HFF-Myc (cell line): ENCODE measurements at regions not wholly inside any gene's neighbourhood (a gene's known extent, or its start where the extent isn't known, plus 50 kb on each side); places are given as distances from the start of the nearest gene placed in this dataset.
A peak's percentile ranks its signal among the peaks of the same experiment; 100 is the strongest.
"Not testable (repeated sequence)": the region's sequence is repeated elsewhere in the genome, so short reads cannot be mapped to it uniquely, and the experiment has no call there.

Source experiments
- DNase-seq: peaks from one replicate; pipeline ENCODE4 v3.0.0-alpha.2; 2011; ENCODE audit warnings: low read depth; ENCODE audit errors: extremely low read depth
- H3K4me3 ChIP-seq: replicated peaks from 2 replicates; pipeline ENCODE4 v1.5.1; 2011; ENCODE audit warnings: low read depth, mild to moderate bottlenecking, control low read depth, low read length
- TF ChIP-seq, protein P1 (sequence below): IDR thresholded peaks from 2 replicates; pipeline ENCODE4 v1.5.1; 2012; ENCODE audit warnings: mild to moderate bottlenecking, low read depth, low read length, control low read depth; ENCODE audit errors: missing control alignments

DNA sequence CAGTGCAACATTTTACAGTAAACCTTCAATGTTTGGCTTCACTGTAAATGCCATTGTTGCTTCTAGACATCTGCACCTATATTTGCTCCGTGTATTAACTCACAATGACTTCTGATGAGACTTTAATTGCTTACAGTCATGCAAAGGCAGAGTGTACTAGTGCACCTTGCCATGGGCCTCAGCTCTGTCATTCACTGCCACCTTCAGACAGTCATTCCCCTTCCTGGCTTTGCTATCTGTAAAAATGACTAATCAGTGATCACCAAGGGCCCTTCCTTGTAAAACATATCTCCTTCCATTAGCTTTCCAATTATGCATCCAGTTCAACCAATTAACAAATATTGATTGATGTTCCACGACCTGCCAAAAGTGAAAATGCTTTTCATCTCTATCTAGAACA is 120.3 kb downstream of the ARRDC4 start:
- DNase-seq = no peak
- TF ChIP-seq, protein P1, sequence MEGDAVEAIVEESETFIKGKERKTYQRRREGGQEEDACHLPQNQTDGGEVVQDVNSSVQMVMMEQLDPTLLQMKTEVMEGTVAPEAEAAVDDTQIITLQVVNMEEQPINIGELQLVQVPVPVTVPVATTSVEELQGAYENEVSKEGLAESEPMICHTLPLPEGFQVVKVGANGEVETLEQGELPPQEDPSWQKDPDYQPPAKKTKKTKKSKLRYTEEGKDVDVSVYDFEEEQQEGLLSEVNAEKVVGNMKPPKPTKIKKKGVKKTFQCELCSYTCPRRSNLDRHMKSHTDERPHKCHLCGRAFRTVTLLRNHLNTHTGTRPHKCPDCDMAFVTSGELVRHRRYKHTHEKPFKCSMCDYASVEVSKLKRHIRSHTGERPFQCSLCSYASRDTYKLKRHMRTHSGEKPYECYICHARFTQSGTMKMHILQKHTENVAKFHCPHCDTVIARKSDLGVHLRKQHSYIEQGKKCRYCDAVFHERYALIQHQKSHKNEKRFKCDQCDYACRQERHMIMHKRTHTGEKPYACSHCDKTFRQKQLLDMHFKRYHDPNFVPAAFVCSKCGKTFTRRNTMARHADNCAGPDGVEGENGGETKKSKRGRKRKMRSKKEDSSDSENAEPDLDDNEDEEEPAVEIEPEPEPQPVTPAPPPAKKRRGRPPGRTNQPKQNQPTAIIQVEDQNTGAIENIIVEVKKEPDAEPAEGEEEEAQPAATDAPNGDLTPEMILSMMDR = no peak
- no peak overlapping the region for H3K4me3 ChIP-seq

DNA sequence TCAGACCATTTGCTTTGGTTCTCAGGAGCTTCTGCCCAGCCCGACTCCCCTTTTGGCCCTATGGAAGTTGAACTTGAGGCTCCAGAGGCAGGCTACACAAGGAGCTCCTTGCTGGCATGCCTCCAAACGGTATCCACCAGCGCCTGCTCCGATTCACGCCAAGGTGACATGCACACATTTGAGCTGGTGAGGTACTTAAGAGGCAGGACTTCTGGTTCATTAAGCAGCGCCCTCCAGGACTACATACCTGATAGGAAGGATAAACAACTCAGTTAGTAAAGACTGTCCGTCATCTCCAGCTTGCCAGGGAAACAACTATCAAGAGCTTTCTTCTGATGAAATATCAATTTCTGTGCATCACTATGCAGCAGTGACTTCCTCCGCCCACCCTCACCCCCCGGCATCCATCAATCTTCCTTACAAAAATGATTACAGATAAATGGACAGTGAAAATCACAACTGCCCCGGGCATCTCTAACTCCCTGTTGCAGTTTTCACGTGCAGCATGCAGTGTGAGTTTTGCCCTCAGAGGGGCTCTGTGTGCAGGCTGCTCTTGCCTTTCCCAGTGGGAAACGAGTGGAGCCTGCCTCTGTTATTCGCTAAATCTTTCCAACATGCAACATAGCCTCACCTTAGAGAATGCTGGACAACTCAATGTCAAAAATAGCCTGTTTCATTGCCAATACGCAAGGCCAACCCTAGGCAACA is 122.9 kb downstream of the ARRDC4 start:
- no peak for DNase-seq
- no peak overlapping the region for H3K4me3 ChIP-seq
- TF ChIP-seq, protein P1 = peak; percentile 2

DNA sequence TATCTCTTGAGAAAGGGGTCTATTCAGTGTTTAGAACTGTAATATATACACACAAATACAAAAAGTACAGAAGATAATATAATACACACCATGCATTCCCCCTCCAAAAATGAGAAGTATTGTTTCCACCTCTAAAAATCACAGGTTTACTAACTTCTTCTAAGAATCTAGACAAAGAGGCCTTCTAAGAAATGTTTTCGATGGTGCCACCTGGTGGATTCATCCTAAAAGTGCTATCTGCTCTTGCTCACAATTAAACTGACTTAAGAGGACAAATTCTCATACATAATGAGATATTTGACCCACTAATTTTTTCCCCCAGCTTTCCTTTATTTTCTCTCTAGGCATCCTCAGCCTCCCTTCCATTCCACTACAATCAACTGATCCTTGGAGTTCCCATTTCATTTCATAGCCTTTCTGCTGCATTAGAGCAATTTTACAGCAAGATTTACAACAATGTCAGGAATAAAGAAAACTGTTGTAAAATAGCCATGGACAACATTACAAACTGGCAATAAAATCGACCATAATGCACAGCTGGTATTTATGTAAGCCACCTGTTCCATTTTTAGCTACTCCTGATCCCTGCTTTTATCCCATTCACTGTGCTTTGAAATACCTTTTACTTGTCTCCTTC is 124.6 kb downstream of the ARRDC4 start:
- TF ChIP-seq, protein P1 = peak; percentile 54
- no peak overlapping the region for H3K4me3 ChIP-seq
- DNase-seq = peak; percentile 70

DNA sequence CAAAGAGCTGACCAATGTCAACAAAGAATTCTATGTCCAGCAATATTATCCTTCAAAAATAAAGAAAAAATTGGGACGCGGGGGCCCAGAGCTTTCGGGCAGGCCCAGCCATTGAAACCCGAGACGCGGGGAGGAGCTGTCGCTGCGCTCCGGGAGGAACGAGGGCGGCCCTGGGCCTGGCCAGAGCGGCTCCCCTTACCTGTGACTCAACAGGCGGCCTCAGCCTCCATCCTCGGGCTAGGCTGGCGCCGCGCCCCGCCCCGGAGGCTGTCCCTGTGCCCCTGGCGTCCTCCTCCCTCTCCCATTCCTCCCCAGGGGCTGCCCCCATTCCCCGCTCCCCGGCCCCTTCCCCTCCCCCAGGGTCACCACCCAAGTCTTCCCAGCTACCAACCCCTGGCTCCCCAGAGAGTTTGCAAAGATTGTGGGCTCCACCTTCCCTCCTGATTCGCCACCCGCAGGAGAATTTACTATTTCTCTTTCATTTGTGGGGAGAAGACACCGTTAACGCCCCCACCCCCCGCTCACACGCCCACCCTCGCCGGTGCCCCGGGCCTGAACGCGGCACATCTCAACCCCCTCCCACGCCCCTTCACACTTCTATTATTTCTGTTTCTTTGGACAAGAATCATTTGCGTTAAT is 127.9 kb downstream of the ARRDC4 start:
- not testable (repeated sequence) for H3K4me3 ChIP-seq, DNase-seq

DNA sequence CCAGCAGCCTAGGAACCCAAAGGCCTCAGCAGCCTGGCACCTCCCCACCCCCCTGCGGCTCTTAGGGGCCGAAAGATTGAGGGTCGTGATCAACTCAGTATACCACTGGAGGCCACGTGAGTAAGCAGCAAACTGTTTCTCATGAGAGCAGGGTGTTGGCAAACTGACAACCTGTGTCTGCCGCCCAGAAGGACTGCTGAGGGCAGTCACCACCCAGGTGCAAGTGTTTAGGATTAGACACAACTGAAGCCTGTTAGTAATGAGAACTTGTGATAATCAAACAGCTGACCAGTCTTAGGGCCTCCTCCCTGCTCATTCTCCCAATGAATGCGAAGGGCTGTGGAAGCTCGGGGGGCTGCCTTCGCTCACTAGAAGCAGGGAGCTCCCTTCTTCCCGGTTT is 128.8 kb downstream of the ARRDC4 start:
- not testable (repeated sequence) for H3K4me3 ChIP-seq, DNase-seq

DNA sequence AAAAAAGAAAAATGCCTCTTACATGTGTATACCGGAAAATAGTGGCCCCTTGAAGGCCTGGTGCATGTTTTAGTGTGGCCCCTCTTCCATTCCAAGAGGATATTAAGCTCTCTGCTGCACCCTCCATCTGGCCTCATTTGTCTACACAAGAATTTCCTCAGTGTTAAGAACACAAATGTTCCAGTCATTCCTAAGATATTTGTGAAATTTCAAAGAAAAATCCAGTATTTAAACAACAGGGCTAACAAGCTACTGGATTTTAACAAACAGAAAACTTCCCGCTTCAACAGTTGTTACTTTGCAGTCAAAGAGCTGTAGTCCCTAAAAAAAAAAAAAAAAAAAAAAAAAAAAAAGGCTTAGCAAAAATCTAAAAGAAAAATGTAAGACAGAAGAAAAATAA is 137.5 kb downstream of the ARRDC4 start:
- not testable (repeated sequence) for H3K4me3 ChIP-seq, DNase-seq

DNA sequence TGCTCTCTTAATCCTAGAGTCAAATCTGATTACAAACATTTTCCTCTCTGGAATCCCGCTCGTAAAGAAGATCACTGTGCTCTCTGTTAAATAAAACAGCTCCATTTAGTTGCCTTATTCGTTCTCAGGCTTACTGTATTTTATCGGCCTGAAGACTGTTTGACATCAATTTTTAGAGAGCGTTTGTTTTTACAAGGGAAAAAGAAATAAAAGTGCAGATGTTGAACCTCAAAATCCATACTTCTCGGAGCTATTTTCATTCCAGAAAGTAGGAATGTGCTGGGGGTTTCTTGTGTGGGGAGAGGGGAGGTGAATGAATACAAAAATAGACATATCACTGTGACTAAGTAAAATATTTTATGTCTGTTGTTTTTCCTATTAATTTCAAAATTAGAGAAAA is 140.1 kb downstream of the ARRDC4 start:
- not testable (repeated sequence) for DNase-seq

DNA sequence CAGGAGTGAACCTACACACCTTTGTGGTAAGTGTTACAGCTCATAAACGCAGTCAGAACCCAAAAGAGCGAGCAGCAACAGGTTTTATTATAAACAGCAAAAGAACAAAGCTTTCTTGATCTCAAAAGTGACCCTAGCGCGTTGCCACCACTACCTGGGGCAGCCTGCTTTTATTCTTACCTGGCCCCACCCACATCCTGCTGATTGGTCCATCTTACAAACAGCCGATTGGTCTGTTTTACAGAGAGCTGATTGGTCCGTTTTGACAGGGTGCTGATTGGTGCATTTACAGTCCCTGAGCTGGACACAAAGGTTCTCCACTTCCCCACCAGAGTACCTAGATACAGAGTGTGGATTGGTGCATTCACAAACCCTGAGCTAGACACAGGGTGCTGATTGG is 143.1 kb downstream of the ARRDC4 start:
- no peak overlapping the region for H3K4me3 ChIP-seq
- TF ChIP-seq, protein P1 = no peak
- no peak for DNase-seq

More for the DNA sequence above, 140.1 kb downstream of the ARRDC4 start:
- H3K4me3 ChIP-seq = not testable (repeated sequence)

DNA sequence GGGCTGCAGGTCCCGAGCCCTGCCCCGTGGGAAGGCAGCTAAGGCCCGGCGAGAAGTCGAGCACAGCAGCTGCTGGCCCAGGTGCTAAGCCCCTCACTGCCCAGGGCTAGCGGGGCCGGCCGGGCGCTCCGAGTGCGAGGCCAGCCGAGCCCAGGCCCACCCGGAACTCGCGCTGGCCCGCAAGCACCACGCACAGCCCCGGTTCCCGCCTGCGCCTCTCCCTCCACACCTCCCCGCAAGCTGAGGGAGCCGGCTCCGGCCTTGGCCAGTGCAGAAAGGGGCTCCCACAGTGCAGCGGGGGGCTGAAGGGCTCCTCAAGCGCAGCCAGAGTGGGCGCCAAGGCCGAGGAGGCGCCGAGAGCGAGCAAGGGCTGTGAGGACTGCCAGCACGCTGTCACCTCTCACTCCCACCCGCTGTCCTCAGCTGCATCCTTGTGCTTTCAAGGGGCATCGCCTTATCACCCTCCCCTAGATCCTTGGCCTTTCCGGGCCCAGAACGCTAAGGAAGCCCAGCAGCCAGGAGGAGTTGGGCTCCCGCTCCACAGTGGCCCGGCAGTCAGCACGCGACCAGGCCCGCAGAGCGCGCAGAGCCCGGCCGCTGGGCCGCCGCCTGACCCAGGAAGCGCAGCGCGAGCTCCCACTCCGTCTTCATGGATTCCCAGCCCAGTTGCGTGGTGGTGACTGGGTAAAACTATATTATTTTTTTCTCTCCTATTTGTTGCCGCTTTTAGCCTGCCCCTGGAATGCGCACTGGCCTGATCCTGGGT is 144.1 kb downstream of the ARRDC4 start:
- H3K4me3 ChIP-seq, DNase-seq: not testable (repeated sequence)

DNA sequence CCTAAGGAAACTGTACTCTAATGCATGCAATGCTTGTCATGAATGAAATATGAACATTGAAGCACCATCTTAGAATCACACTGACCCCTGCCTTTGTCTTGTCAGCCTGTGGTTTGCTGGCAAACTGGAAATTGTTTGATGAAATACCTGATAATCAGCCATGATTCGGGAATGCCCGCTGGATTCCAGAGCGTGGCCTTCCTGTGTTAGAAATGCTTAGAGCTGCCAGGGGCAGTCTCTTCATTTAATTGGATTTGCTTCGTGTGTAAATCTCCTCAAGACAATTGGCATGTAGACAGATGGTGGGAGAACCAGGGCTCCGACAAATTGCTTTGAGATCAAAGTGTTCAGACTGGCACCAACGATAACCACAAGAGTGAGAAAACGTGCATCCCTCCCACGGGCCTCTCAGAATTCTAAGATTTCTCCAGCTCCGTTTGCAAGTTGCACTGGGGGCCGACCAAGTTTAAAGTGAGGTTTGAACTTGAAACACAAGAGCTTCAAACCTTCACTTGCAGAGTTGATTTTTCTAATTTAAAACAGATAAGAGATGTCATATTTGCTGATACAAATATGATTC is 146.2 kb downstream of the ARRDC4 start:
- DNase-seq = not testable (repeated sequence)

More for the DNA sequence above, 146.2 kb downstream of the ARRDC4 start:
- H3K4me3 ChIP-seq = not testable (repeated sequence)
